Chondrocyte (in vitro differentiated cells): ENCODE measurements at regions not wholly inside any gene's neighbourhood (a gene's known extent, or its start where the extent isn't known, plus 50 kb on each side); places are given as distances from the start of the nearest gene placed in this dataset.

Source experiments
- DNase-seq: peaks from one replicate; pipeline ENCODE4 v3.0.0; 2021; ENCODE audit warnings: mixed read lengths, low spot score
- H3K27ac Mint-ChIP-seq: one replicate; pipeline ENCODE4 v1.8.0; 2021; ENCODE audit warnings: mild to moderate bottlenecking, moderate library complexity, mixed read lengths; ENCODE audit not compliant: unreplicated experiment
- H3K27me3 Mint-ChIP-seq: 2 replicates; pipeline ENCODE4 v1.8.0; 2021; ENCODE audit warnings: low read depth, mixed read lengths
- H3K36me3 Mint-ChIP-seq: 2 replicates; pipeline ENCODE4 v1.8.0; 2021; ENCODE audit warnings: low read depth, mixed read lengths
- H3K4me1 Mint-ChIP-seq: 2 replicates; pipeline ENCODE4 v1.8.0; 2021; ENCODE audit warnings: low read depth, mild to moderate bottlenecking, mixed read lengths
- H3K4me3 Mint-ChIP-seq: one replicate; pipeline ENCODE4 v1.8.0; 2021; ENCODE audit warnings: mild to moderate bottlenecking, moderate library complexity, mixed read lengths; ENCODE audit not compliant: unreplicated experiment
- H3K9me3 Mint-ChIP-seq: 2 replicates; pipeline ENCODE4 v1.8.0; 2021; ENCODE audit warnings: low read depth, mixed read lengths
- TF ChIP-seq, protein P1 (sequence below): fragments of 200-600 bp; sonication (generic); IDR thresholded peaks from 2 replicates; pipeline ENCODE4 v1.5.0; 2021; ENCODE audit warnings: antibody characterized with exemption, mild to moderate bottlenecking, moderate library complexity

DNA sequence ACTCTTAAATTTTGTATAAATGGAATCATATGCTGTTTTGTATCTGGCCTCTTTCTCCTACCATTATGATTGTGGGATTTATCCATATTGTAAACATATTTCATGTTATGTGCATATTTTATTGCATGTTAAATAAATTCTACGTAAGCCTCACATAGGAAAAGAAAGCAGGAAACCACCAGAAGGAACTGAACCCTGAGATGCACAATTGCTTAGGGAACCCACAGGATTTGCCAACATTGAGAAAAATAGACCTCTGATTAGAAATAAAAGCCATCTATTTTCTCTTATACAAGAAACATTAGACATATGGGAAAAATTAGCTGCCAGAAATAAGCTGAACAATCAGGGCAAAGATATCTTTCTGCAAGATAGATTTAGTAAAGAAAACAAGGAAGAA, 111.2 kb upstream of the CARMIL1 start:
- Mint-ChIP-seq H3K9me3 (peaks cover 8% of the 10 kb centered on the region), H3K36me3 (no peaks in the 10 kb centered on the region), H3K4me3 (no peak overlapping the region), H3K27ac (peak overlapping the region; percentile 24), H3K4me1 (peaks cover 79% of the 10 kb centered on the region), H3K27me3 (no peaks in the 10 kb centered on the region)
- TF ChIP-seq, protein P1, sequence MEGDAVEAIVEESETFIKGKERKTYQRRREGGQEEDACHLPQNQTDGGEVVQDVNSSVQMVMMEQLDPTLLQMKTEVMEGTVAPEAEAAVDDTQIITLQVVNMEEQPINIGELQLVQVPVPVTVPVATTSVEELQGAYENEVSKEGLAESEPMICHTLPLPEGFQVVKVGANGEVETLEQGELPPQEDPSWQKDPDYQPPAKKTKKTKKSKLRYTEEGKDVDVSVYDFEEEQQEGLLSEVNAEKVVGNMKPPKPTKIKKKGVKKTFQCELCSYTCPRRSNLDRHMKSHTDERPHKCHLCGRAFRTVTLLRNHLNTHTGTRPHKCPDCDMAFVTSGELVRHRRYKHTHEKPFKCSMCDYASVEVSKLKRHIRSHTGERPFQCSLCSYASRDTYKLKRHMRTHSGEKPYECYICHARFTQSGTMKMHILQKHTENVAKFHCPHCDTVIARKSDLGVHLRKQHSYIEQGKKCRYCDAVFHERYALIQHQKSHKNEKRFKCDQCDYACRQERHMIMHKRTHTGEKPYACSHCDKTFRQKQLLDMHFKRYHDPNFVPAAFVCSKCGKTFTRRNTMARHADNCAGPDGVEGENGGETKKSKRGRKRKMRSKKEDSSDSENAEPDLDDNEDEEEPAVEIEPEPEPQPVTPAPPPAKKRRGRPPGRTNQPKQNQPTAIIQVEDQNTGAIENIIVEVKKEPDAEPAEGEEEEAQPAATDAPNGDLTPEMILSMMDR: no peak
- no peak for DNase-seq

DNA sequence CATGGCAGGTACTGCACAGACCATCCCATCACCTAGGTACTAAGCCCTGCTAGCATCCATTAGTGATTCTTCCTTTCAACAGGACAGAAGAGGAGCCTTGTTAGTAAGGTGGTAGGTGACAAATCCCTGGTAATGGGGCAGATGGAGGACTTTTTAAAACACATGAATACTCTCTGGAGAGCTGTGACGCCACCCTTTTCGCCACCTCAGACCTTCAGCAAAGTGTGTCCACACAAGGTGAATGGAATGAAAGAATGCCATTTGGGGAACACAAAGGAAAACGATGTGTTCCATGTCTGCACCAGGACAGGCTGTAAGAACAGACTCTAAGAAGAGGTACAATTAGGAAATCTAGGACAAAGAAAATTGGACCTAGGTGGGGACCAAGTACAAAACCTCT, 110.5 kb upstream of the CARMIL1 start:
- Mint-ChIP-seq H3K27me3 (no peaks in the 10 kb centered on the region), H3K9me3 (peaks cover 8% of the 10 kb centered on the region), H3K4me3 (no peak overlapping the region), H3K36me3 (no peaks in the 10 kb centered on the region), H3K27ac (peak overlapping the region; percentile 91), H3K4me1 (peaks cover 85% of the 10 kb centered on the region)
- TF ChIP-seq, protein P1: no peak
- DNase-seq: no peak

DNA sequence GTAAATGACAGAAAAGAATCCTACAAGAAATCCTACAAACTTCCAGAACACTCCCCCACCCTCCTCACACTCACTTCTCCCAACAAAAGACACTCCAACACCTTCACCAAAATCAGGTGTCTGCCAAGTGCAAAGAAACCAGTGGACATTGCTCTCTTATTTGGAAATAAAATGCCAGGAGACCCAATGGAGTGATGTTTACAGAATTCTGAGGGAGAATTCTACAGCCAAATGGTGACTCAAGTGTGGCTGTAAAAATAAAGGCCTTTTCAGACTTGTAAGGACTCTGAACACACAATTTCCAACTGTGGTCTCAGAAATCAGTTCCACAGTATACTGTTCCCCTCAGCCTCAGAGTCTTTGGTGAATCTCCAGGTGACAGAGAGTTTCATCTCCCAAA, 109.6 kb upstream of the CARMIL1 start:
- H3K36me3 Mint-ChIP-seq: no peaks in the 10 kb centered on the region
- H3K27ac Mint-ChIP-seq: peak overlapping the region; percentile 91
- H3K4me1 Mint-ChIP-seq: peaks cover 91% of the 10 kb centered on the region
- TF ChIP-seq, protein P1: no peak
- no peak overlapping the region for H3K4me3 Mint-ChIP-seq
- H3K27me3 Mint-ChIP-seq: no peaks in the 10 kb centered on the region
- H3K9me3 Mint-ChIP-seq: peaks cover 4% of the 10 kb centered on the region
- DNase-seq: no peak

DNA sequence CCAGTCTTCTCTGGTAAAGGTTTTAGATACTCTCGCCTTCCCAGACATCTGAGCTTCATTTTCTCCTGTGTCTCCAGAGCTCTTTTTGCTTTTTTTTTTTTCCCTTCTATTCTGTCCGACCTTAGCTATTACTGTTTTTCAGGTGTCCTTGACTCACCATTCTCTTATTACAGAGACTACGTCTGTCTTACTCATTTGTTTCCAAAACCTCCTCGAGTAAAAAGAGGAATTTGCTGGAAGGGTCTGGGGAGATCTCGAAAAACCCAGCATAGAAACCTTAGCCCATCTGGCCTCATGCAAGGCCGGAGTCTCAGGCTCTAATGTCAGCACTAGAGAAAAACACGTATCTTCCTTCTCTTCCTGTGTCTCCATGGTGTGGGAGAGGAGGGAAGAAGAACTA, 109.2 kb upstream of the CARMIL1 start:
- H3K4me1 Mint-ChIP-seq: peaks cover 94% of the 10 kb centered on the region

DNA sequence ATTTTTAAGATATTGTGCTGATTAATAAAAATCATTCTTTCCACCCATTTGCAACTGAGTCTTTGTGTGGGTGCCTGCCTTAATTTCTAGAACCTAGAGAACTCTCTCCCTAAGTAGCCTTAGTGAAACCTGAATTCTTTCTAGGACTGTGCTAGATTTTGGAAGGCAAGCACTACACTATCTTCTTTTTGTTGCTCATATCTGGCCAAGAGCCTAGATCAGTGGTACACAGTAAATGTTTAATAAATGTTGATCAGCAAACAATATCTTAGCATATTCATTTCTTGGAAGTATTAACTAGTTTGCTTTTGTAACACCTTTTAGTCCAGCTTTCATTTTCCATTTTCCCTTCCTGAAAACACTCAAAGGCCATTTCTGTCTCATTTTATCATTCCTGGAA, 108.5 kb upstream of the CARMIL1 start:
- H3K27ac Mint-ChIP-seq: no peak overlapping the region
- TF ChIP-seq, protein P1: no peak
- H3K36me3 Mint-ChIP-seq: no peaks in the 10 kb centered on the region
- DNase-seq: no peak
- H3K27me3 Mint-ChIP-seq: no peaks in the 10 kb centered on the region
- peaks cover 3% of the 10 kb centered on the region for H3K9me3 Mint-ChIP-seq
- H3K4me3 Mint-ChIP-seq: no peak overlapping the region
- peaks cover 98% of the 10 kb centered on the region for H3K4me1 Mint-ChIP-seq

More for the DNA sequence above, 109.2 kb upstream of the CARMIL1 start:
- Mint-ChIP-seq H3K36me3 (no peaks in the 10 kb centered on the region), H3K27me3 (no peaks in the 10 kb centered on the region), H3K4me3 (no peak overlapping the region), H3K9me3 (peaks cover 3% of the 10 kb centered on the region), H3K27ac (peak overlapping the region; percentile 91)
- TF ChIP-seq, protein P1: no peak
- DNase-seq: no peak
